Erythroblast (primary cell): ENCODE measurements at regions not wholly inside any gene's neighbourhood (a gene's known extent, or its start where the extent isn't known, plus 50 kb on each side); places are given as distances from the start of the nearest gene placed in this dataset.

Experiments
- GATA1 ChIP-seq: IDR thresholded peaks from 2 replicates; pipeline ENCODE4 v1.6.1; 2011; ENCODE audit warnings: low read depth, mild to moderate bottlenecking, control low read depth, low read length, moderate library complexity
- POLR2A ChIP-seq: IDR thresholded peaks from 2 replicates; pipeline ENCODE4 v1.6.1; 2011; ENCODE audit warnings: mild to moderate bottlenecking, low read length

GRCh38 chr2:187768995-187769394, 214.8 kb upstream of the TFPI start:
- no peak for TF ChIP-seq POLR2A
- no peak for TF ChIP-seq GATA1
